ENCODE measurements at regions not wholly inside any gene's neighbourhood (a gene's known extent, or its start where the extent isn't known, plus 50 kb on each side); places are given as distances from the start of the nearest gene placed in this dataset.

DNA sequence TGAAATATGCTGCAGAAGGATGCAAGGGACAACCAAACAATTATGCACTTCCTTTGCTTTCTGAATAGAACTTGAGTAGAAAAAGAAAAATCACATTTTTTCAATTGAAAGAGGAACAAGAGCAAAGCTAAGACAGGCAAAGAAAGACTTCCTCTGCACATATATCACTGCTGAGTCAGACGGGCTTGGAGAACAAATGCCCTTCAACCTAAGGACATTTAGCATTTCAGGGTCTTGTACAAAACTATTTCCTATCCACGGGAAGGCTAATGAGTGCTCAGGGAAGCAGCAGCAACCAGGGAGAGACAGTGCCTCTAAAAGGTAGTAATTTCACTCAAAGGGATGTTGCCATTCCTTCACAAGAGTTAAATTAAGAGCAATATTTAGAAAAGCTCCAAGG lies 570.0 kb upstream of the GCFC2 start:
- Histone ChIP-seq H3K27me3 (ENCODE audit: control insufficient read depth in 2 of 2, insufficient read depth in 2 of 2, low read length in 2 of 2) (no peaks in the 10 kb centered on the region), H3K79me2 (ENCODE audit: control insufficient read depth, insufficient read depth, low read length) (no peaks in the 10 kb centered on the region), H3K9me3 (replicated peaks; ENCODE audit: control insufficient read depth, insufficient read depth, low read length) (peaks cover 2% of the 10 kb centered on the region), H3K4me1 (ENCODE audit: control insufficient read depth, extremely low read depth, insufficient read depth, low read length) (no peaks in the 10 kb centered on the region), H3K36me3 (ENCODE audit: control insufficient read depth in 2 of 2, extremely low read depth in 1 of 2, insufficient read depth in 2 of 2, low read length in 2 of 2) (no peaks in the 10 kb centered on the region), H3K27ac (ENCODE audit: insufficient read depth, low read depth, low read length) (no peak overlapping the region), H2AFZ (ENCODE audit: low read depth, low read length) (no peak overlapping the region), H3K9me1 (replicated peaks; ENCODE audit: control insufficient read depth, extremely low read depth, insufficient read depth, low read length) (no peaks in the 10 kb centered on the region), H3K4me3 (replicated peaks in 1 of 3; ENCODE audit: insufficient read depth in 1 of 3, low read depth in 1 of 3, low read length in 3 of 3) (no peak overlapping the region), H3K9ac (replicated peaks; ENCODE audit: extremely low read depth, insufficient read depth, low read length) (no peak overlapping the region), H3K4me2 (ENCODE audit: insufficient read depth, low read length) (no peak overlapping the region), H4K20me1 (replicated peaks; ENCODE audit: control insufficient read depth, extremely low read depth, insufficient read depth, low read length) (no peaks in the 10 kb centered on the region)
- BruUV-seq (replicated peaks) = no TSS peak
- TF ChIP-seq, protein P1, sequence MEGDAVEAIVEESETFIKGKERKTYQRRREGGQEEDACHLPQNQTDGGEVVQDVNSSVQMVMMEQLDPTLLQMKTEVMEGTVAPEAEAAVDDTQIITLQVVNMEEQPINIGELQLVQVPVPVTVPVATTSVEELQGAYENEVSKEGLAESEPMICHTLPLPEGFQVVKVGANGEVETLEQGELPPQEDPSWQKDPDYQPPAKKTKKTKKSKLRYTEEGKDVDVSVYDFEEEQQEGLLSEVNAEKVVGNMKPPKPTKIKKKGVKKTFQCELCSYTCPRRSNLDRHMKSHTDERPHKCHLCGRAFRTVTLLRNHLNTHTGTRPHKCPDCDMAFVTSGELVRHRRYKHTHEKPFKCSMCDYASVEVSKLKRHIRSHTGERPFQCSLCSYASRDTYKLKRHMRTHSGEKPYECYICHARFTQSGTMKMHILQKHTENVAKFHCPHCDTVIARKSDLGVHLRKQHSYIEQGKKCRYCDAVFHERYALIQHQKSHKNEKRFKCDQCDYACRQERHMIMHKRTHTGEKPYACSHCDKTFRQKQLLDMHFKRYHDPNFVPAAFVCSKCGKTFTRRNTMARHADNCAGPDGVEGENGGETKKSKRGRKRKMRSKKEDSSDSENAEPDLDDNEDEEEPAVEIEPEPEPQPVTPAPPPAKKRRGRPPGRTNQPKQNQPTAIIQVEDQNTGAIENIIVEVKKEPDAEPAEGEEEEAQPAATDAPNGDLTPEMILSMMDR (IDR thresholded peaks at IDR 0.05; ENCODE audit: extremely low read depth in 1 of 2, insufficient read depth in 1 of 2, low read depth in 1 of 2, low read length in 2 of 2) = no peak
- DNase-seq (ENCODE audit: low read depth, low spot score) (no peak), FAIRE-seq (no peak)
- intact Hi-C loops (cut with micrococcal nuclease) = no loop called here
- ChIA-PET POLR2A (no interaction called here), CTCF (no interaction called here)
- dilution Hi-C loops (cut with MboI; ENCODE audit: extremely low pct_ligation_motif_present, low sequenced_read_pairs) = no loop called here

DNA sequence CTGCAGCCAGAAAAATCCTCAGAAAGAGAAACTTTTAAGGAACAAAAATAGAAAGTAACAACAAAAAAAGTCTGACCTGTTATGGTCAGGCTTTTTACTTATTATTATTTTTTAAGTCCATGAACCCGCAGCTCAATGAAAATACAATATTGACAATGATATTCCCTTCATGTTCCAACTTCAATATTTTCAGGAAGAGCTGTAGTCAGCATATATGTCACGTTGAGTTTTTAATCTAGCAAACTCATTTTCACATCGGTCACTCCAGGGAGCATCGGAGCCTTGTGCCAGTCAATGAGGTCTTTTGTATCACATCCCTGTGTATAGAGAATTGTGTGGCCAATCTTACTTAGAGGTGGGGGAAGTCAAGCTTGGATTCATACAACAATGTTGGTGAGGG lies 568.4 kb upstream of the GCFC2 start:
- Histone ChIP-seq H2AFZ (ENCODE audit: low read depth, low read length) (no peak overlapping the region), H3K4me2 (ENCODE audit: insufficient read depth, low read length) (no peak overlapping the region), H4K20me1 (replicated peaks; ENCODE audit: control insufficient read depth, extremely low read depth, insufficient read depth, low read length) (no peaks in the 10 kb centered on the region), H3K9ac (replicated peaks; ENCODE audit: extremely low read depth, insufficient read depth, low read length) (no peak overlapping the region), H3K36me3 (ENCODE audit: control insufficient read depth in 2 of 2, extremely low read depth in 1 of 2, insufficient read depth in 2 of 2, low read length in 2 of 2) (no peaks in the 10 kb centered on the region), H3K9me1 (replicated peaks; ENCODE audit: control insufficient read depth, extremely low read depth, insufficient read depth, low read length) (no peaks in the 10 kb centered on the region), H3K4me1 (ENCODE audit: control insufficient read depth, extremely low read depth, insufficient read depth, low read length) (no peaks in the 10 kb centered on the region), H3K27ac (ENCODE audit: insufficient read depth, low read depth, low read length) (no peak overlapping the region), H3K27me3 (ENCODE audit: control insufficient read depth in 2 of 2, insufficient read depth in 2 of 2, low read length in 2 of 2) (no peaks in the 10 kb centered on the region), H3K4me3 (replicated peaks in 1 of 3; ENCODE audit: insufficient read depth in 1 of 3, low read depth in 1 of 3, low read length in 3 of 3) (no peak overlapping the region), H3K79me2 (ENCODE audit: control insufficient read depth, insufficient read depth, low read length) (no peaks in the 10 kb centered on the region), H3K9me3 (replicated peaks; ENCODE audit: control insufficient read depth, insufficient read depth, low read length) (no peaks in the 10 kb centered on the region)
- DNase-seq (ENCODE audit: low read depth, low spot score) = no peak
- ChIA-PET CTCF (no interaction called here), POLR2A (no interaction called here)
- dilution Hi-C loops (cut with MboI; ENCODE audit: extremely low pct_ligation_motif_present, low sequenced_read_pairs) = no loop called here
- intact Hi-C loops (cut with micrococcal nuclease) = no loop called here
- FAIRE-seq = no peak
- TF ChIP-seq GATA2 (IDR thresholded peaks at IDR 0.05; ENCODE audit: insufficient read depth, insufficient read length, low read depth, low read length) (no peak), FOS (IDR thresholded peaks at IDR 0.05; ENCODE audit: borderline replicate concordance, insufficient read depth, low read length) (no peak), MAX (IDR thresholded peaks at IDR 0.05; ENCODE audit: insufficient read depth, insufficient read length) (no peak), POLR2AphosphoS5 (IDR thresholded peaks at IDR 0.05; ENCODE audit: insufficient read depth, low read depth, low read length) (no peak), EZH2 (IDR thresholded peaks at IDR 0.05; ENCODE audit: borderline replicate concordance, low read depth, low read length, severe bottlenecking) (no peak)
- TF ChIP-seq, protein P1 (IDR thresholded peaks at IDR 0.05; ENCODE audit: extremely low read depth in 1 of 2, insufficient read depth in 1 of 2, low read depth in 1 of 2, low read length in 2 of 2) = no peak
- BruUV-seq (replicated peaks) = no TSS peak

All from endothelial cell of umbilical vein (primary cell).